Type B pancreatic cell (in vitro differentiated cells): ENCODE measurements at regions not wholly inside any gene's neighbourhood (a gene's known extent, or its start where the extent isn't known, plus 50 kb on each side); places are given as distances from the start of the nearest gene placed in this dataset.

Experiments used
- DNase-seq: peaks from one replicate; pipeline ENCODE4 v3.0.0; 2021; ENCODE audit warnings: mixed read lengths; ENCODE audit not compliant: unreplicated experiment; ENCODE audit errors: extremely low spot score
- H3K27ac Mint-ChIP-seq: 2 replicates; pipeline ENCODE4 v1.8.0; 2021; ENCODE audit warnings: mild to moderate bottlenecking, mixed read lengths
- H3K27me3 Mint-ChIP-seq: 2 replicates; pipeline ENCODE4 v1.8.0; 2021; ENCODE audit warnings: mixed read lengths
- H3K36me3 Mint-ChIP-seq: 2 replicates; pipeline ENCODE4 v1.8.0; 2021; ENCODE audit warnings: mixed read lengths
- H3K4me1 Mint-ChIP-seq: one replicate; pipeline ENCODE4 v1.8.0; 2021; ENCODE audit warnings: mixed read lengths; ENCODE audit not compliant: unreplicated experiment
- H3K4me3 Mint-ChIP-seq: 2 replicates; pipeline ENCODE4 v1.8.0; 2021; ENCODE audit warnings: mild to moderate bottlenecking, mixed read lengths
- H3K9me3 Mint-ChIP-seq: 2 replicates; pipeline ENCODE4 v1.8.0; 2021; ENCODE audit warnings: mixed read lengths
- CTCF ChIP-seq: fragments of 200-600 bp; sonication (generic); conservative IDR thresholded peaks from 2 replicates; pipeline ENCODE4 v1.5.0; 2021; ENCODE audit warnings: antibody characterized with exemption, mild to moderate bottlenecking

- peak; percentile 42 for DNase-seq
- Mint-ChIP-seq H3K4me1 (no peaks in the 10 kb centered on the region), H3K27ac (no peak overlapping the region), H3K36me3 (no peaks in the 10 kb centered on the region), H3K27me3 (peaks cover 57% of the 10 kb centered on the region), H3K9me3 (peaks cover 4% of the 10 kb centered on the region), H3K4me3 (no peak overlapping the region)
- TF ChIP-seq CTCF, result no peak
These were observed 54.9 kb upstream of the ATP2B2 start for GRCh38 chr3:10560060-10560861.

GRCh38 chr3:10561162-10561945 is 56.0 kb upstream of the ATP2B2 start:
- no peaks in the 10 kb centered on the region for H3K36me3 Mint-ChIP-seq
- no peak overlapping the region for H3K27ac Mint-ChIP-seq
- H3K4me1 Mint-ChIP-seq, result no peaks in the 10 kb centered on the region
- no peak overlapping the region for H3K4me3 Mint-ChIP-seq
- peaks cover 64% of the 10 kb centered on the region for H3K27me3 Mint-ChIP-seq
- no peak for TF ChIP-seq CTCF
- no peak for DNase-seq
- peaks cover 4% of the 10 kb centered on the region for H3K9me3 Mint-ChIP-seq

DNA sequence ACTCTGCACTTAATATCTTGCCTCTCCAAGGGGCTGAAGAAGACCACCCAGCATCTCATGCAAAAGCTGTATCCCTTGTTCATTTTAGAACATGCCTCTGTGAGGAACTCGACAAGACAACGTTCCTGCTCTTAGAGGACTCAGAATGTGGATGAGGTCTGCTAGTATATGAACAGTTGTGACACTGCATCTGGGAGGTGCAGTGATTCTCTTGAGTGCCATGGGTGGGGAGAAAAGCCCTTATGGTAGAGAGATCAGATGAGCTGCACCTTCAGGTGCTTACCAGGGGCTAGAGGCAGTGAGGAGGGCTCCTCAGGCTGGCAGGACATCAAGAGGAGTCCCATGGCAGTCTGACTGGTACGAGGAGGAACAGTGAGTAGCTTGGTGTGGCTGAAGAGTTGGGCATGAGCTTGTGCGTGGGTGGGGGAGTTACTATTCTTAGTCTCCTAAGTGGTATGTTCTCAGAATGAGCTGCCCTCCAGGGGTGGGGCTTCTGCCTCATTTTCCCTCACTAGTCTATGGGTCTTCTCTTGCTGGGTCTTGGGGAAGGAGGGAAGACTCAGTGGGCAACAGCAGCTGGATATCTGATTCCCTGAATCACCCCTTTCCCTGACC is 56.7 kb upstream of the ATP2B2 start:
- Mint-ChIP-seq H3K36me3 (no peaks in the 10 kb centered on the region), H3K27me3 (peaks cover 68% of the 10 kb centered on the region), H3K9me3 (peaks cover 4% of the 10 kb centered on the region), H3K4me3 (no peak overlapping the region), H3K4me1 (no peaks in the 10 kb centered on the region), H3K27ac (peak overlapping the region; percentile 9)
- DNase-seq, result no peak
- TF ChIP-seq CTCF, result no peak

- no peak overlapping the region for H3K27ac Mint-ChIP-seq
- peaks cover 4% of the 10 kb centered on the region for H3K9me3 Mint-ChIP-seq
- no peaks in the 10 kb centered on the region for H3K36me3 Mint-ChIP-seq
- no peaks in the 10 kb centered on the region for H3K4me1 Mint-ChIP-seq
- no peak for DNase-seq
- no peak for TF ChIP-seq CTCF
- peaks cover 65% of the 10 kb centered on the region for H3K27me3 Mint-ChIP-seq
- no peak overlapping the region for H3K4me3 Mint-ChIP-seq
These were observed 58.0 kb upstream of the ATP2B2 start for GRCh38 chr3:10563396-10563795.

DNA sequence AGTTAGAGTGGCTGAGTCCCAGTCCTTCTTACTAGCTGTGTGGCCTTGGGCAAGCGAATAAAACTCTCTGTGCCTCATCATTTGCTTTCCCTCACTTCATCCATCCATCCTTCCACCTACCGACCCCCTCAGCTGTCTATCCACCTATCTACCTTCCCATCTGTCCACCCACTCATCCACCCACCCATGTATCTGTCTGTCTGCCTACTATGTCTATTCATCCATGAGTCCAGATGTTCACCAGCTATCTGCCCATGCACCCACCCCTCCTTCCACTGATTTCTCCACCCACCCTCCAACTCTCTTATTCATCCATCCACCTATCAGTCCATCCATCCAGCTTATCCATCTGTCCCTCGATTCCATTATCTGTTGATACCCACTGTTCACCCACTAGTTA is 60.4 kb upstream of the ATP2B2 start:
- no peak overlapping the region for H3K27ac Mint-ChIP-seq

More for the DNA sequence above, 60.4 kb upstream of the ATP2B2 start:
- H3K9me3 Mint-ChIP-seq, result peaks cover 4% of the 10 kb centered on the region
- no peaks in the 10 kb centered on the region for H3K4me1 Mint-ChIP-seq
- no peaks in the 10 kb centered on the region for H3K36me3 Mint-ChIP-seq
- no peak overlapping the region for H3K4me3 Mint-ChIP-seq
- peaks cover 49% of the 10 kb centered on the region for H3K27me3 Mint-ChIP-seq
- no peak for TF ChIP-seq CTCF
- no peak for DNase-seq
